ENCODE measurements at regions not wholly inside any gene's neighbourhood (a gene's known extent, or its start where the extent isn't known, plus 50 kb on each side); places are given as distances from the start of the nearest gene placed in this dataset.
A peak's percentile ranks its signal among the peaks of the same experiment; 100 is the strongest.

DNA sequence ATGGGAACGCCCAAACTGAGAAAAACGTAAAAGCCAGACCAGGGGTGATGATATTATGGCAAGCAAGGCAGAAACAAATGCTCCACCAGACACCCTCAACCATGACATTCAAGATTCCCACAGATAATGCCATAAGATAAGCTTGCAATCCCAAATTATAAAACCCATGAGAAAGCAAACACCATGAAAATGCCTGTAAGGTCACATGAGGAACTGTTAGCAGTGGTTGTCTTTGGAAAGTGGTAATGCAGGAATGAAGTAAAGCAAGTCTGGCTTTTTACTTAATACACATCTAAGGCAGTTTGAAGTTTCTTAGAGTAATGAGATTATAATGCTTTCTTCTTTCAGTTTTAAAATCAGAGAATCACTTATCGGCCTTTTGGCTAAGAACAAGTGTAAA lies 111.0 kb downstream of the MN1 start:
- TF ChIP-seq BACH2 (CRISPR knock-in tag; IDR thresholded peaks at IDR 0.05; ENCODE audit: borderline replicate concordance) = no peak
- TF ChIP-seq SNAI2 (CRISPR knock-in tag; IDR thresholded peaks at IDR 0.05) = no peak
- no peak for TF ChIP-seq ESRRG (CRISPR knock-in tag; IDR thresholded peaks at IDR 0.05)

DNA sequence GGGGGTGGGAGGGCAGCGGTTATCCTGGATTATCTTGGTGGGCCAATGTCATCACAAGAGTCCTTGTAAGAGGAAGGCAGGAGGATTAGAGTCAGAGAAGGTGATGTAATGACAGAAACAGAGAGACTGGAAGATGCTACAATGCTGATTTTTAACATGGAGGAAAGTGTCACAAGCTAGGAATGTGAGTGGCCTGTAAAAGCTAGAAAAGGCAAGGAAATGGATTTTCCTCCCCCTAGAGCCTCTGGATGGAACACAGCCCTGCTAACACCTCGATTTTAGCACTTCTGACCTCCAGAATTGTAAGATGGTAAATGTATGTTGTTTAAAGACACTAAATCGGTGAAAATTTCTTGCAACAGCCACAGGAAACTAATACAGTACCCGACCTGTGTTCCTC lies 109.3 kb downstream of the MN1 start:
- TF ChIP-seq ARNTL (CRISPR knock-in tag; IDR thresholded peaks at IDR 0.05; ENCODE audit: borderline replicate concordance, low read depth) = no peak
- TF ChIP-seq ZNF70 (CRISPR knock-in tag; IDR thresholded peaks at IDR 0.05) = no peak
- TF ChIP-seq, protein P1, sequence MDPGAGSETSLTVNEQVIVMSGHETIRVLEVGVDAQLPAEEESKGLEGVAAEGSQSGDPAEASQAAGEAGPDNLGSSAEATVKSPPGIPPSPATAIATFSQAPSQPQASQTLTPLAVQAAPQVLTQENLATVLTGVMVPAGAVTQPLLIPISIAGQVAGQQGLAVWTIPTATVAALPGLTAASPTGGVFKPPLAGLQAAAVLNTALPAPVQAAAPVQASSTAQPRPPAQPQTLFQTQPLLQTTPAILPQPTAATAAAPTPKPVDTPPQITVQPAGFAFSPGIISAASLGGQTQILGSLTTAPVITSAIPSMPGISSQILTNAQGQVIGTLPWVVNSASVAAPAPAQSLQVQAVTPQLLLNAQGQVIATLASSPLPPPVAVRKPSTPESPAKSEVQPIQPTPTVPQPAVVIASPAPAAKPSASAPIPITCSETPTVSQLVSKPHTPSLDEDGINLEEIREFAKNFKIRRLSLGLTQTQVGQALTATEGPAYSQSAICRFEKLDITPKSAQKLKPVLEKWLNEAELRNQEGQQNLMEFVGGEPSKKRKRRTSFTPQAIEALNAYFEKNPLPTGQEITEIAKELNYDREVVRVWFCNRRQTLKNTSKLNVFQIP (CRISPR knock-in tag; IDR thresholded peaks at IDR 0.05; ENCODE audit: borderline replicate concordance, low read depth) = no peak
- no peak for TF ChIP-seq SNAI2 (CRISPR knock-in tag; IDR thresholded peaks at IDR 0.05)
- TF ChIP-seq ZFP30 (CRISPR knock-in tag; IDR thresholded peaks at IDR 0.05) = no peak
- peak; percentile 25; the same call in 1 of the 3 replicates for ATAC-seq

More for the DNA sequence above, 111.0 kb downstream of the MN1 start:
- no peak for ATAC-seq

DNA sequence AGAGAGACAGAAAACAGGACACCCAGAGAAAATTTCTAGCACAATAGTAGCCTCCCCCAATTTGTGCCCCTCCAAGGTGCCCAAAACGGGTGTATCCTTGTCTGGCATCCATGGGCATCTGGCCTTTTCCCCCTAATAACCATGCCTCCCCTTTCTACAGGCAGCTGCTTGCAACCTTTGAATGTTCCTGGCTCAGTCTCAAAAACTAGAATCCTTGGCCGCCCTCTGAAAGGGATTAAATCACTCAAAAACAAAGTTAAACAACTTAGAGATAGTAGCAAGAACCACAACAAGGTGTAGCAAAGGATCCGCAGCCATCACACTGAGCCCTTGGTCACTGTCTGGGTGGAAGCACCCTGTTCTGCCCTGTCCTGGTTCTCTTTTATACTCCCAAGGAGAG lies 105.6 kb downstream of the MN1 start:
- TF ChIP-seq ZNF565 (CRISPR knock-in tag; conservative IDR thresholded peaks at IDR 0.05; ENCODE audit: low read depth) (no peak), OSR1 (CRISPR knock-in tag; IDR thresholded peaks at IDR 0.05) (no peak), PPARA (CRISPR knock-in tag; IDR thresholded peaks at IDR 0.05; ENCODE audit: borderline replicate concordance) (no peak), ZFP30 (CRISPR knock-in tag; IDR thresholded peaks at IDR 0.05) (no peak), TOX (CRISPR knock-in tag; IDR thresholded peaks at IDR 0.05; ENCODE audit: borderline replicate concordance) (no peak)
- no peak for ATAC-seq

DNA sequence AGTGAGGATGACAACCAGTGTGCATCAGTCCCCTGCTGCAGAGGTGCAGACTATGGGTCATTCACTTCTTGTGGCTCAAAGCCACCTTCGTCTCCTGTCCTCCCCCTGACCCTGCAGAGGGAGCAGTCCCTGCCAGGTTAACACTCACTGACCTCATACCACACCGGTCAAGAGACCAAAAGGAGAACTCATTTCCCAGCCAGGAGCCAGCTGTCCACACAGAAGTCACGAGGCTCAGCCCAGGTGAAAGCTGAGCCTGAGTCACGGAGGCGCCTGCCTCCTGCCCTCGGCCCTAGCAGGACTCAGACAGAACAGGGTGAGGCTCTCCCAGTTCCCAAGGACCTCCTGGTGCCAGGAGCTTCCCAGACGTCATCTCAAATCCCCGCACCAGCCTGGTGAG lies 103.7 kb downstream of the MN1 start:
- no peak for ATAC-seq
- TF ChIP-seq TOX (CRISPR knock-in tag; IDR thresholded peaks at IDR 0.05; ENCODE audit: borderline replicate concordance) (no peak), ZFP3 (CRISPR knock-in tag; IDR thresholded peaks at IDR 0.05) (no peak), CSDC2 (CRISPR knock-in tag; IDR thresholded peaks at IDR 0.05) (no peak), TCF4 (CRISPR knock-in tag; IDR thresholded peaks at IDR 0.05; ENCODE audit: borderline replicate concordance) (no peak), OSR1 (CRISPR knock-in tag; IDR thresholded peaks at IDR 0.05) (no peak), RARB (CRISPR knock-in tag; IDR thresholded peaks at IDR 0.05) (no peak), PPARA (CRISPR knock-in tag; IDR thresholded peaks at IDR 0.05; ENCODE audit: borderline replicate concordance) (no peak), ESRRG (CRISPR knock-in tag; IDR thresholded peaks at IDR 0.05) (no peak), ZNF70 (CRISPR knock-in tag; IDR thresholded peaks at IDR 0.05) (no peak), BACH2 (CRISPR knock-in tag; IDR thresholded peaks at IDR 0.05; ENCODE audit: borderline replicate concordance) (no peak), ISL1 (CRISPR knock-in tag; IDR thresholded peaks at IDR 0.05) (no peak), ZNF8 (CRISPR knock-in tag; IDR thresholded peaks at IDR 0.05) (no peak), GLIS3 (CRISPR knock-in tag; IDR thresholded peaks at IDR 0.05) (no peak)
- TF ChIP-seq, protein P2, sequence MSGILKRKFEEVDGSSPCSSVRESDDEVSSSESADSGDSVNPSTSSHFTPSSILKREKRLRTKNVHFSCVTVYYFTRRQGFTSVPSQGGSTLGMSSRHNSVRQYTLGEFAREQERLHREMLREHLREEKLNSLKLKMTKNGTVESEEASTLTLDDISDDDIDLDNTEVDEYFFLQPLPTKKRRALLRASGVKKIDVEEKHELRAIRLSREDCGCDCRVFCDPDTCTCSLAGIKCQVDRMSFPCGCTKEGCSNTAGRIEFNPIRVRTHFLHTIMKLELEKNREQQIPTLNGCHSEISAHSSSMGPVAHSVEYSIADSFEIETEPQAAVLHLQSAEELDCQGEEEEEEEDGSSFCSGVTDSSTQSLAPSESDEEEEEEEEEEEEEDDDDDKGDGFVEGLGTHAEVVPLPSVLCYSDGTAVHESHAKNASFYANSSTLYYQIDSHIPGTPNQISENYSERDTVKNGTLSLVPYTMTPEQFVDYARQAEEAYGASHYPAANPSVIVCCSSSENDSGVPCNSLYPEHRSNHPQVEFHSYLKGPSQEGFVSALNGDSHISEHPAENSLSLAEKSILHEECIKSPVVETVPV (CRISPR knock-in tag; IDR thresholded peaks at IDR 0.05) = no peak
- TF ChIP-seq, protein P1 (CRISPR knock-in tag; IDR thresholded peaks at IDR 0.05; ENCODE audit: borderline replicate concordance, low read depth) = no peak
